ENCODE measurements at regions not wholly inside any gene's neighbourhood (a gene's known extent, or its start where the extent isn't known, plus 50 kb on each side); places are given as distances from the start of the nearest gene placed in this dataset.

DNA sequence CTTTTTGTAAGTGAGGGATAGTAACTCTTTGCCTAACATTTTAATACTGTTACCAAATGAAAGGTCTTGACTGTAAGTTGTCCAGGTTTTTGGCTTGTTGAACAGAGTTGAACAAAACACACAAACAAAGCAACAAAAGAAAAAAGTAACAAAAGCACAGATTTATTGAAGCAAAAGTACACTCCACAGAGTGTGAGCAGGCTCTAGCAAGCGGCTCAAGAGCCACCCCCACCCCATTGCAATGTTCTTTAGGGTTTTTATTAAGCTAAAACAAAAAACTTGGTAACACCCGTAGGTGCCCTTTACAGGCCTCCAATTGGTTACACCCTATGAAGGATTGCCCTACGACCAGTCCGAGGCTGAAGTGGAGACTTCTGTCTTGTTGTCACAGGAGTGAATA, 197.4 kb upstream of the MAP3K1 start:
- TF ChIP-seq, protein P1, sequence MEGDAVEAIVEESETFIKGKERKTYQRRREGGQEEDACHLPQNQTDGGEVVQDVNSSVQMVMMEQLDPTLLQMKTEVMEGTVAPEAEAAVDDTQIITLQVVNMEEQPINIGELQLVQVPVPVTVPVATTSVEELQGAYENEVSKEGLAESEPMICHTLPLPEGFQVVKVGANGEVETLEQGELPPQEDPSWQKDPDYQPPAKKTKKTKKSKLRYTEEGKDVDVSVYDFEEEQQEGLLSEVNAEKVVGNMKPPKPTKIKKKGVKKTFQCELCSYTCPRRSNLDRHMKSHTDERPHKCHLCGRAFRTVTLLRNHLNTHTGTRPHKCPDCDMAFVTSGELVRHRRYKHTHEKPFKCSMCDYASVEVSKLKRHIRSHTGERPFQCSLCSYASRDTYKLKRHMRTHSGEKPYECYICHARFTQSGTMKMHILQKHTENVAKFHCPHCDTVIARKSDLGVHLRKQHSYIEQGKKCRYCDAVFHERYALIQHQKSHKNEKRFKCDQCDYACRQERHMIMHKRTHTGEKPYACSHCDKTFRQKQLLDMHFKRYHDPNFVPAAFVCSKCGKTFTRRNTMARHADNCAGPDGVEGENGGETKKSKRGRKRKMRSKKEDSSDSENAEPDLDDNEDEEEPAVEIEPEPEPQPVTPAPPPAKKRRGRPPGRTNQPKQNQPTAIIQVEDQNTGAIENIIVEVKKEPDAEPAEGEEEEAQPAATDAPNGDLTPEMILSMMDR (IDR thresholded peaks at IDR 0.05; ENCODE audit: poor library complexity) = no peak
- no peak for TF ChIP-seq EZH2phosphoT487 (IDR thresholded peaks at IDR 0.05; ENCODE audit: low read depth, severe bottlenecking, unreplicated experiment)
